ENCODE measurements at regions not wholly inside any gene's neighbourhood (a gene's known extent, or its start where the extent isn't known, plus 50 kb on each side); places are given as distances from the start of the nearest gene placed in this dataset.

DNA sequence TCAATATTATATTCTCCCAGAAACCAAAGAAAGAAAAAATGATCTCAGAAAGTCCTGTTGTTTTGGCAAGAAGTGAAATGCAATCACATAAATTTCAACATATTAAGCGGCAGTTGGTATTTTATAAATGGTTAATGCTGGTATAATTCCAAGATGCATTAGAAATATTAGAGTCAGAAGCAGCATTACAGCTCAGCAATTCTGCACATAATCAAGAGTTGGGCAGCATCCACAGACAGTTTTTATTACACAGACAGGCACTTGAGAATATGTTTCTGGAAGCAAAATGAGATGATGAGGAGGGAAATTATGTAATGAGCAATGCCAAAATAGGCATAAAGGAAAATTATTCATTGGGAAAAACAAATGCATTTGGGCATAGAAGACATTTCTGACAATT, 148.1 kb downstream of the KCNJ2 start:
- TF ChIP-seq, protein P1, sequence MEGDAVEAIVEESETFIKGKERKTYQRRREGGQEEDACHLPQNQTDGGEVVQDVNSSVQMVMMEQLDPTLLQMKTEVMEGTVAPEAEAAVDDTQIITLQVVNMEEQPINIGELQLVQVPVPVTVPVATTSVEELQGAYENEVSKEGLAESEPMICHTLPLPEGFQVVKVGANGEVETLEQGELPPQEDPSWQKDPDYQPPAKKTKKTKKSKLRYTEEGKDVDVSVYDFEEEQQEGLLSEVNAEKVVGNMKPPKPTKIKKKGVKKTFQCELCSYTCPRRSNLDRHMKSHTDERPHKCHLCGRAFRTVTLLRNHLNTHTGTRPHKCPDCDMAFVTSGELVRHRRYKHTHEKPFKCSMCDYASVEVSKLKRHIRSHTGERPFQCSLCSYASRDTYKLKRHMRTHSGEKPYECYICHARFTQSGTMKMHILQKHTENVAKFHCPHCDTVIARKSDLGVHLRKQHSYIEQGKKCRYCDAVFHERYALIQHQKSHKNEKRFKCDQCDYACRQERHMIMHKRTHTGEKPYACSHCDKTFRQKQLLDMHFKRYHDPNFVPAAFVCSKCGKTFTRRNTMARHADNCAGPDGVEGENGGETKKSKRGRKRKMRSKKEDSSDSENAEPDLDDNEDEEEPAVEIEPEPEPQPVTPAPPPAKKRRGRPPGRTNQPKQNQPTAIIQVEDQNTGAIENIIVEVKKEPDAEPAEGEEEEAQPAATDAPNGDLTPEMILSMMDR (conservative IDR thresholded peaks at IDR 0.05; ENCODE audit: low read length) = no peak
- no peak for TF ChIP-seq EZH2phosphoT487 (IDR thresholded peaks at IDR 0.05; ENCODE audit: borderline replicate concordance)

Data from Loucy (cell line).